IMR-90 (cell line): ENCODE measurements at regions not wholly inside any gene's neighbourhood (a gene's known extent, or its start where the extent isn't known, plus 50 kb on each side); places are given as distances from the start of the nearest gene placed in this dataset.

Experiments used
- ATAC-seq: fragments of 200-7000 bp; cut with Tn5 transposase; 2 replicates; pipeline ENCODE4 v1.9.1; 2020; ENCODE audit warnings: low read depth, mild to moderate bottlenecking, moderate library complexity
- BruUV-seq: library from RNA; stranded (reverse); fragments of 400-500 nt; replicated peaks from 2 replicates; lab custom pipeline; 2021; lab: Mats Ljungman, UMichigan
- CTCF ChIA-PET: fragments of 300-600 bp; formaldehyde crosslinking; extraction: SDS; loops from one replicate; lab custom pipeline; 2021; ENCODE audit warnings: antibody characterized with exemption; lab: Yijun Ruan, JAX
- POLR2A ChIA-PET: fragments of 300-600 bp; sonication (Branson Sonifier 250); formaldehyde crosslinking; loops from one replicate; lab custom pipeline; 2022; ENCODE audit warnings: antibody characterized with exemption; ENCODE audit not compliant: unreplicated experiment; lab: Charles Lee
- DNase-seq: peaks from one replicate; pipeline ENCODE4 v3.0.0; 2013
- H2AFZ ChIP-seq: replicated peaks from 2 replicates; pipeline ENCODE3; 2013; ENCODE audit warnings: low read length, mild to moderate bottlenecking; ENCODE audit not compliant: poor library complexity
- H2AK5ac ChIP-seq: 2 replicates; pipeline ENCODE4 v1.6.1; 2013; ENCODE audit warnings: low read depth, low read length, inconsistent platforms
- H2AK9ac ChIP-seq: replicated peaks from 2 replicates; pipeline ENCODE3; 2013; ENCODE audit warnings: mild to moderate bottlenecking, low read depth, low read length, moderate library complexity; ENCODE audit not compliant: poor library complexity
- H2BK120ac ChIP-seq: 2 replicates; pipeline ENCODE4 v1.6.1; 2013; ENCODE audit warnings: low read depth, low read length, inconsistent platforms
- H2BK15ac ChIP-seq: 3 replicates; pipeline ENCODE4 v1.6.1; 2013; ENCODE audit warnings: low read depth, low read length, inconsistent platforms
- H2BK20ac ChIP-seq: 2 replicates; pipeline ENCODE4 v1.6.1; 2013; ENCODE audit warnings: low read depth, mild to moderate bottlenecking, inconsistent platforms, low read length, moderate library complexity
- H2BK5ac ChIP-seq: 2 replicates; pipeline ENCODE4 v1.6.1; 2013; ENCODE audit warnings: mild to moderate bottlenecking, low read depth, low read length, inconsistent platforms; ENCODE audit not compliant: poor library complexity, severe bottlenecking
- H3K14ac ChIP-seq: replicated peaks from 2 replicates; pipeline ENCODE4 v1.6.1; 2013; ENCODE audit warnings: low read depth, low read length, inconsistent platforms
- H3K18ac ChIP-seq: 2 replicates; pipeline ENCODE4 v1.6.1; 2013; ENCODE audit warnings: low read depth, low read length, control low read depth
- H3K23ac ChIP-seq: 2 replicates; pipeline ENCODE4 v1.6.1; 2013; ENCODE audit warnings: low read depth, low read length, inconsistent platforms
- H3K27ac ChIP-seq: 2 replicates; pipeline ENCODE4 v1.5.1; 2013; ENCODE audit warnings: mild to moderate bottlenecking, control low read depth, low read length; ENCODE audit not compliant: insufficient read depth
- H3K27me3 ChIP-seq: 2 replicates; pipeline ENCODE4 v1.6.1; 2013; ENCODE audit warnings: low read length; ENCODE audit not compliant: control insufficient read depth, insufficient read depth
- H3K36me3 ChIP-seq: 2 replicates; pipeline ENCODE4 v1.6.1; 2013; ENCODE audit warnings: low read length, mixed read lengths; ENCODE audit not compliant: control insufficient read depth, insufficient read depth
- H3K4ac ChIP-seq: 2 replicates; pipeline ENCODE4 v1.6.1; 2013; ENCODE audit warnings: low read depth, low read length, inconsistent platforms
- H3K4me1 ChIP-seq: 2 replicates; pipeline ENCODE4 v1.6.1; 2013; ENCODE audit warnings: low read length, mixed read lengths; ENCODE audit not compliant: control insufficient read depth, insufficient read depth
- H3K4me2 ChIP-seq: 2 replicates; pipeline ENCODE4 v1.6.1; 2013; ENCODE audit warnings: low read depth, mild to moderate bottlenecking, control low read depth, low read length, moderate library complexity
- H3K4me3 ChIP-seq: 2 replicates; pipeline ENCODE4 v1.5.1; 2013; ENCODE audit warnings: low read depth, mild to moderate bottlenecking, control low read depth, low read length, moderate library complexity; ENCODE audit not compliant: insufficient read depth
- H3K56ac ChIP-seq: 2 replicates; pipeline ENCODE4 v1.6.1; 2013; ENCODE audit warnings: low read length, inconsistent platforms; ENCODE audit not compliant: insufficient read depth; ENCODE audit errors: extremely low read depth
- H3K79me1 ChIP-seq, 2 experiments: 2 replicates each; pipeline ENCODE4 v1.6.1; 2013; ENCODE audit warnings: low read length in 2 of 2, inconsistent platforms in 1 of 2, low read depth in 1 of 2
- H3K9ac ChIP-seq: 2 replicates; pipeline ENCODE4 v1.6.1; 2013; ENCODE audit warnings: low read depth, low read length, control low read depth
- H3K9me1 ChIP-seq: 2 replicates; pipeline ENCODE4 v1.6.1; 2013; ENCODE audit warnings: low read length, inconsistent platforms; ENCODE audit not compliant: insufficient read depth
- H3K9me3 ChIP-seq: 2 replicates; pipeline ENCODE4 v1.6.1; 2013; ENCODE audit warnings: low read length; ENCODE audit not compliant: control insufficient read depth, insufficient read depth
- H4K20me1 ChIP-seq: 2 replicates; pipeline ENCODE4 v1.6.1; 2013; ENCODE audit warnings: low read length, inconsistent platforms; ENCODE audit not compliant: insufficient read depth
- H4K5ac ChIP-seq: 2 replicates; pipeline ENCODE4 v1.6.1; 2013; ENCODE audit warnings: mild to moderate bottlenecking, low read depth, low read length, control low read depth
- H4K8ac ChIP-seq, 2 experiments: 2 replicates each; pipeline ENCODE4 v1.6.1; 2013; ENCODE audit warnings: low read depth in 2 of 2, low read length in 2 of 2, control low read depth in 1 of 2, inconsistent platforms in 1 of 2
- H4K91ac ChIP-seq: 2 replicates; pipeline ENCODE4 v1.6.1; 2013; ENCODE audit warnings: low read depth, low read length, inconsistent platforms; ENCODE audit not compliant: insufficient read depth
- BHLHE40 ChIP-seq: fragments of 150-350 bp; IDR thresholded peaks from 2 replicates; pipeline ENCODE4 v1.6.1; 2016; ENCODE audit warnings: mild to moderate bottlenecking, low read depth, low read length
- CEBPB ChIP-seq: IDR thresholded peaks from 2 replicates; pipeline ENCODE4 v1.6.1; 2012; ENCODE audit warnings: low read depth, low read length, improper control_type of control experiment
- CHD1 ChIP-seq: IDR thresholded peaks from 2 replicates; pipeline ENCODE4 v1.6.1; 2012; ENCODE audit warnings: low read depth, low read length, improper control_type of control experiment
- CTCF ChIP-seq: conservative IDR thresholded peaks from 2 replicates; pipeline ENCODE4 v1.5.1; 2012; ENCODE audit warnings: mild to moderate bottlenecking, low read depth, low read length, improper control_type of control experiment
- ELK1 ChIP-seq: fragments of 150-350 bp; IDR thresholded peaks from 2 replicates; pipeline ENCODE4 v1.6.1; 2016; ENCODE audit warnings: low read depth, mild to moderate bottlenecking, low read length, moderate library complexity, borderline replicate concordance
- FOS ChIP-seq: fragments of 150-350 bp; IDR thresholded peaks from 2 replicates; pipeline ENCODE4 v1.6.1; 2016; ENCODE audit warnings: low read depth, low read length
- MAFK ChIP-seq: IDR thresholded peaks from 2 replicates; pipeline ENCODE4 v1.6.1; 2012; ENCODE audit warnings: low read depth, low read length, improper control_type of control experiment
- MAZ ChIP-seq: IDR thresholded peaks from 2 replicates; pipeline ENCODE4 v1.6.1; 2012; ENCODE audit warnings: low read depth, mild to moderate bottlenecking, low read length, improper control_type of control experiment, moderate library complexity, borderline replicate concordance
- MXI1 ChIP-seq: IDR thresholded peaks from 2 replicates; pipeline ENCODE4 v1.6.1; 2012; ENCODE audit warnings: low read depth, mild to moderate bottlenecking, low read length, moderate library complexity, borderline replicate concordance
- NFE2L2 ChIP-seq: fragments of 150-350 bp; IDR thresholded peaks from 2 replicates; pipeline ENCODE4 v1.6.1; 2016; ENCODE audit warnings: low read depth, mild to moderate bottlenecking, low read length
- POLR2A ChIP-seq: IDR thresholded peaks from 2 replicates; pipeline ENCODE4 v1.6.1; 2012; ENCODE audit warnings: mild to moderate bottlenecking, low read depth, low read length
- RAD21 ChIP-seq: IDR thresholded peaks from 2 replicates; pipeline ENCODE4 v1.6.1; 2012; ENCODE audit warnings: low read length, improper control_type of control experiment
- RCOR1 ChIP-seq: IDR thresholded peaks from 2 replicates; pipeline ENCODE4 v1.6.1; 2012; ENCODE audit warnings: mild to moderate bottlenecking, low read length, improper control_type of control experiment; ENCODE audit not compliant: insufficient replicate concordance
- RFX5 ChIP-seq: IDR thresholded peaks from 2 replicates; pipeline ENCODE4 v1.8.0; 2012; ENCODE audit warnings: low read depth, mild to moderate bottlenecking, low read length, moderate library complexity
- SMC3 ChIP-seq: fragments of 150-350 bp; IDR thresholded peaks from 2 replicates; pipeline ENCODE4 v1.6.1; 2016; ENCODE audit warnings: low read depth, mild to moderate bottlenecking, antibody characterized with exemption, low read length, moderate library complexity
- WGBS, 2 experiments: methylation state at CpG; one replicate each; pipeline versions ENCODE4 v1.1.5 to v1.1.7; 2013; ENCODE audit warnings: missing lambda C conversion rate in 2 of 2; ENCODE audit not compliant: insufficient read length in 1 of 2; ENCODE audit errors: extremely low coverage in 2 of 2; 5-methylcytosine and 5-hydroxymethylcytosine counted together
- dilution Hi-C: fragments of 300-500 bp; cut with HindIII; formaldehyde crosslinking; loops from one replicate; pipeline ENCODE4 v1.14.3; 2018; ENCODE audit warnings: low sequenced_read_pairs; ENCODE audit not compliant: unreplicated experiment
- in situ Hi-C: fragments of 300-500 bp; cut with MboI; formaldehyde crosslinking; loops from 3 replicates; pipeline ENCODE4 v1.14.3; 2019; ENCODE audit warnings: low sequenced_read_pairs, inconsistent platforms, mixed read lengths
- intact Hi-C: fragments of 100-400 bp; cut with micrococcal nuclease; formaldehyde crosslinking; loops from 2 replicates; pipeline ENCODE4 v1.10.0; 2022
- TF ChIP-seq, protein P1 (sequence below): fragments of 150-350 bp; IDR thresholded peaks from 2 replicates; pipeline ENCODE4 v1.6.1; 2017; ENCODE audit warnings: mild to moderate bottlenecking, antibody characterized with exemption, low read length, low read depth

GRCh38 chr2:82089518-82089917 is 1785.0 kb upstream of the LRRTM1 start:
- no peak overlapping the region for H2BK15ac ChIP-seq
- H3K79me1 ChIP-seq = no peaks in the 10 kb centered on the region
- intact Hi-C loops (no loop called here), dilution Hi-C loops (no loop called here), in situ Hi-C loops (no loop called here)
- no peak for ATAC-seq
- CTCF ChIA-PET = interaction anchor here (0.6 kb wide), 1 partner anchor 203 kb away, joined by 3 read pairs; no protein-coding TSS in a partner anchor
- H3K27ac ChIP-seq = no peak overlapping the region
- no peak overlapping the region for H2AK5ac ChIP-seq
- H4K20me1 ChIP-seq = no peaks in the 10 kb centered on the region
- H3K23ac ChIP-seq = no peak overlapping the region
- H3K14ac ChIP-seq = no peak overlapping the region
- no peaks in the 10 kb centered on the region for H3K4me1 ChIP-seq
- no peak overlapping the region for H2BK20ac ChIP-seq
- H3K56ac ChIP-seq = no peak overlapping the region
- no peak overlapping the region for H2AK9ac ChIP-seq
- H3K4me2 ChIP-seq = no peak overlapping the region
- H3K9me3 ChIP-seq = 0 out of 2 replicates have a peak, but pooled peaks cover 3% of the 10 kb centered on the region
- no TSS peak for BruUV-seq
- H4K5ac ChIP-seq = no peak overlapping the region
- H3K9ac ChIP-seq = no peak overlapping the region
- H4K91ac ChIP-seq = no peak overlapping the region
- TF ChIP-seq FOS (no peak), POLR2A (no peak), RAD21 (no peak), ELK1 (no peak), RCOR1 (no peak), RFX5 (no peak), MAFK (no peak), CHD1 (no peak), MAZ (no peak), BHLHE40 (no peak), NFE2L2 (no peak), CEBPB (no peak), CTCF (no peak), MXI1 (no peak), SMC3 (no peak)
- TF ChIP-seq, protein P1, sequence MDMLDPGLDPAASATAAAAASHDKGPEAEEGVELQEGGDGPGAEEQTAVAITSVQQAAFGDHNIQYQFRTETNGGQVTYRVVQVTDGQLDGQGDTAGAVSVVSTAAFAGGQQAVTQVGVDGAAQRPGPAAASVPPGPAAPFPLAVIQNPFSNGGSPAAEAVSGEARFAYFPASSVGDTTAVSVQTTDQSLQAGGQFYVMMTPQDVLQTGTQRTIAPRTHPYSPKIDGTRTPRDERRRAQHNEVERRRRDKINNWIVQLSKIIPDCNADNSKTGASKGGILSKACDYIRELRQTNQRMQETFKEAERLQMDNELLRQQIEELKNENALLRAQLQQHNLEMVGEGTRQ = no peak
- H4K8ac ChIP-seq = no peak overlapping the region
- no peak overlapping the region for H2AFZ ChIP-seq
- no peak for DNase-seq
- no CpG with 5 or more reads among the region's 6 CpGs for WGBS, 2 experiments
- H3K18ac ChIP-seq = no peak overlapping the region
- no peaks in the 10 kb centered on the region for H3K36me3 ChIP-seq
- POLR2A ChIA-PET = no interaction called here
- no peak overlapping the region for H2BK120ac ChIP-seq
- no peaks in the 10 kb centered on the region for H3K9me1 ChIP-seq
- no peak overlapping the region for H3K4me3 ChIP-seq
- no peaks in the 10 kb centered on the region for H3K27me3 ChIP-seq
- no peak overlapping the region for H2BK5ac ChIP-seq
- no peak overlapping the region for H3K4ac ChIP-seq
